H9 (cell line): ENCODE measurements at regions not wholly inside any gene's neighbourhood (a gene's known extent, or its start where the extent isn't known, plus 50 kb on each side); places are given as distances from the start of the nearest gene placed in this dataset.

ENCODE experiments used
- DNase-seq: peaks from one replicate; pipeline ENCODE4 v3.0.0-alpha.2; 2017
- H2AFZ ChIP-seq: one replicate; pipeline ENCODE4 v1.6.1; 2013; ENCODE audit warnings: mild to moderate bottlenecking, low read length, control low read depth, moderate library complexity
- H2AK5ac ChIP-seq: 2 replicates; pipeline ENCODE4 v1.6.1; 2013; ENCODE audit warnings: low read length, control low read depth, mixed read lengths; ENCODE audit not compliant: insufficient read length
- H2BK120ac ChIP-seq: one replicate; pipeline ENCODE4 v1.6.1; 2013; ENCODE audit warnings: low read depth, mild to moderate bottlenecking, low read length, control low read depth, inconsistent platforms; ENCODE audit not compliant: poor library complexity, severe bottlenecking
- H2BK12ac ChIP-seq: 2 replicates; pipeline ENCODE4 v1.6.1; 2013; ENCODE audit warnings: low read length, control low read depth, mixed read lengths, low read depth; ENCODE audit not compliant: insufficient read length
- H2BK15ac ChIP-seq: 2 replicates; pipeline ENCODE4 v1.6.1; 2013; ENCODE audit warnings: low read depth, low read length, control low read depth
- H2BK20ac ChIP-seq: one replicate; pipeline ENCODE4 v1.6.1; 2013; ENCODE audit warnings: low read depth, mild to moderate bottlenecking, low read length, control low read depth, inconsistent platforms; ENCODE audit not compliant: poor library complexity, severe bottlenecking
- H2BK5ac ChIP-seq: 2 replicates; pipeline ENCODE4 v1.6.1; 2013; ENCODE audit warnings: low read length, control low read depth, mixed read lengths; ENCODE audit not compliant: insufficient read length
- H3K14ac ChIP-seq: 2 replicates; pipeline ENCODE4 v1.6.1; 2013; ENCODE audit warnings: low read length, control low read depth; ENCODE audit not compliant: insufficient read depth
- H3K18ac ChIP-seq: 2 replicates; pipeline ENCODE4 v1.6.1; 2013; ENCODE audit warnings: low read depth, mild to moderate bottlenecking, mixed read lengths, low read length, control low read depth; ENCODE audit not compliant: insufficient read length
- H3K23ac ChIP-seq: 2 replicates; pipeline ENCODE4 v1.6.1; 2013; ENCODE audit warnings: low read length, control low read depth, mixed read lengths, low read depth; ENCODE audit not compliant: insufficient read length
- H3K23me2 ChIP-seq: 2 replicates; pipeline ENCODE4 v1.6.1; 2013; ENCODE audit warnings: low read depth, mild to moderate bottlenecking, mixed read lengths, low read length, control low read depth; ENCODE audit not compliant: insufficient read length, poor library complexity, severe bottlenecking
- H3K27ac ChIP-seq: 2 replicates; pipeline ENCODE4 v1.5.1; 2013; ENCODE audit warnings: low read length, control low read depth, mixed read lengths, low read depth; ENCODE audit not compliant: insufficient read length
- H3K27me3 ChIP-seq: 2 replicates; pipeline ENCODE4 v1.6.1; 2013; ENCODE audit warnings: low read length, control low read depth, inconsistent platforms; ENCODE audit not compliant: insufficient read depth
- H3K4ac ChIP-seq: 2 replicates; pipeline ENCODE4 v1.6.1; 2013; ENCODE audit warnings: low read depth, mild to moderate bottlenecking, control low read depth, inconsistent platforms, low read length, moderate library complexity
- H3K4me1 ChIP-seq: 2 replicates; pipeline ENCODE4 v1.6.1; 2013; ENCODE audit warnings: low read length, control low read depth, inconsistent platforms; ENCODE audit not compliant: insufficient read depth
- H3K4me2 ChIP-seq: 2 replicates; pipeline ENCODE4 v1.6.1; 2013; ENCODE audit warnings: low read length, control low read depth, mixed read lengths; ENCODE audit not compliant: insufficient read length, insufficient read depth
- H3K56ac ChIP-seq: 2 replicates; pipeline ENCODE4 v1.6.1; 2013; ENCODE audit warnings: low read depth, mild to moderate bottlenecking, mixed read lengths, low read length, control low read depth; ENCODE audit not compliant: insufficient read length
- H3K79me1 ChIP-seq: 2 replicates; pipeline ENCODE4 v1.6.1; 2013; ENCODE audit warnings: low read depth, mild to moderate bottlenecking, moderate library complexity, low read length, control low read depth, inconsistent platforms; ENCODE audit not compliant: insufficient read depth, poor library complexity, severe bottlenecking
- H3K79me2 ChIP-seq: 2 replicates; pipeline ENCODE4 v1.6.1; 2013; ENCODE audit warnings: low read length, control low read depth, inconsistent platforms; ENCODE audit not compliant: insufficient read depth
- H3K9ac ChIP-seq: 2 replicates; pipeline ENCODE4 v1.6.1; 2013; ENCODE audit warnings: low read length, control low read depth, mixed read lengths; ENCODE audit not compliant: insufficient read length; ENCODE audit errors: extremely low read depth
- H3K9me3 ChIP-seq: one replicate; pipeline ENCODE4 v1.6.1; 2013; ENCODE audit warnings: low read depth, low read length, inconsistent platforms; ENCODE audit not compliant: control insufficient read depth
- H3T11ph ChIP-seq: one replicate; pipeline ENCODE4 v1.6.1; 2013; ENCODE audit warnings: mild to moderate bottlenecking, low read length, control low read depth, inconsistent platforms
- H4K20me1 ChIP-seq: one replicate; pipeline ENCODE4 v1.6.1; 2013; ENCODE audit not compliant: control insufficient read depth, insufficient read length, insufficient read depth
- H4K5ac ChIP-seq: 2 replicates; pipeline ENCODE4 v1.6.1; 2013; ENCODE audit warnings: low read depth, mild to moderate bottlenecking, mixed read lengths, low read length, control low read depth; ENCODE audit not compliant: insufficient read length
- H4K8ac ChIP-seq: replicated peaks from 2 replicates; pipeline ENCODE4 v1.6.1; 2013; ENCODE audit warnings: low read length, control low read depth, mixed read lengths, low read depth; ENCODE audit not compliant: insufficient read length
- H4K91ac ChIP-seq: 2 replicates; pipeline ENCODE4 v1.6.1; 2013; ENCODE audit warnings: low read depth, mild to moderate bottlenecking, moderate library complexity, mixed read lengths, low read length, control low read depth; ENCODE audit not compliant: insufficient read length
- H3K27ac Mint-ChIP-seq, 3 experiments: 2 replicates in 2 of 3; 3 replicates in 1 of 3; pipeline ENCODE4 v1.8.0; 2020 to 2021; ENCODE audit warnings: mixed read lengths in 3 of 3, mild to moderate bottlenecking in 1 of 3, moderate library complexity in 1 of 3
- H3K27me3 Mint-ChIP-seq: 2 replicates; pipeline ENCODE4 v1.8.0; 2021; ENCODE audit warnings: low read depth, mild to moderate bottlenecking, moderate library complexity, mixed read lengths
- H3K36me3 Mint-ChIP-seq, 3 experiments: 2 replicates in 2 of 3; 3 replicates in 1 of 3; pipeline ENCODE4 v1.8.0; 2020 to 2021; ENCODE audit warnings: low read depth in 3 of 3, mixed read lengths in 3 of 3; ENCODE audit not compliant: insufficient read depth in 1 of 3
- H3K4me1 Mint-ChIP-seq, 2 experiments: 2 replicates each; pipeline ENCODE4 v1.8.0; 2020; ENCODE audit warnings: mixed read lengths in 2 of 2
- H3K4me3 Mint-ChIP-seq, 2 experiments: 2 replicates in 1 of 2; 3 replicates in 1 of 2; pipeline ENCODE4 v1.8.0; 2020 to 2021; ENCODE audit warnings: mild to moderate bottlenecking in 2 of 2, mixed read lengths in 2 of 2, moderate library complexity in 1 of 2
- H3K9me3 Mint-ChIP-seq, 2 experiments: 2 replicates in 1 of 2; 3 replicates in 1 of 2; pipeline ENCODE4 v1.8.0; 2020; ENCODE audit warnings: mild to moderate bottlenecking in 2 of 2, mixed read lengths in 2 of 2, moderate library complexity in 1 of 2
- CTCF ChIP-seq: fragments of 200-600 bp; sonication (generic); conservative IDR thresholded peaks from 3 replicates; pipeline ENCODE4 v1.8.0; 2021; ENCODE audit warnings: antibody characterized with exemption, mild to moderate bottlenecking
- WGBS: extraction: QIAGEN DNeasy Blood & Tissue Kit; methylation state at CpG from one replicate; pipeline ENCODE4 v1.1.7; 2013; ENCODE audit warnings: missing lambda C conversion rate, low lambda C conversion rate, mixed read lengths; ENCODE audit not compliant: insufficient read length; ENCODE audit errors: extremely low coverage; 5-methylcytosine and 5-hydroxymethylcytosine counted together

- Histone ChIP-seq H2BK120ac (no peak overlapping the region), H3K9me3 (no peaks in the 10 kb centered on the region), H3K27me3 (no peaks in the 10 kb centered on the region), H2BK20ac (no peak overlapping the region), H3K23me2 (no peaks in the 10 kb centered on the region), H3K4ac (no peak overlapping the region), H2BK5ac (no peak overlapping the region), H4K8ac (no peak overlapping the region), H4K5ac (no peak overlapping the region), H4K20me1 (no peaks in the 10 kb centered on the region), H2AFZ (no peak overlapping the region), H2BK12ac (no peak overlapping the region), H3K4me1 (no peaks in the 10 kb centered on the region), H3K4me2 (no peak overlapping the region), H3K14ac (no peak overlapping the region), H2BK15ac (no peak overlapping the region), H3K27ac (no peak overlapping the region), H3K79me1 (no peaks in the 10 kb centered on the region), H4K91ac (no peak overlapping the region), H3K18ac (no peak overlapping the region), H3K79me2 (no peaks in the 10 kb centered on the region), H2AK5ac (no peak overlapping the region), H3K9ac (no peak overlapping the region), H3K56ac (no peak overlapping the region), H3T11ph (no peak overlapping the region), H3K23ac (no peak overlapping the region)
- Mint-ChIP-seq H3K4me3 (no peak overlapping the region), H3K9me3 (no peaks in the 10 kb centered on the region), H3K27me3 (no peaks in the 10 kb centered on the region), H3K36me3 (no peaks in the 10 kb centered on the region), H3K27ac (no peak overlapping the region), H3K4me1 (peaks cover 0 to 4% of the 10 kb centered on the region in 2 experiments; a peak in 1 of 4 replicates)
- WGBS: no CpG with 5 or more reads among the region's 7 CpGs
- no peak for DNase-seq
- no peak for TF ChIP-seq CTCF
These were observed 1406.3 kb upstream of the CELF4 start for GRCh38 chr18:38971881-38972280.
